Uterus (tissue), 2 donors: ENCODE measurements at regions not wholly inside any gene's neighbourhood (a gene's known extent, or its start where the extent isn't known, plus 50 kb on each side); places are given as distances from the start of the nearest gene placed in this dataset.

Source experiments
- POLR2A ChIP-seq, 2 donors: fragments of 450-650 bp; IDR thresholded peaks; one replicate each; pipeline ENCODE4 v1.6.1; 2016; ENCODE audit warnings: antibody characterized with exemption in 2 of 2, mild to moderate bottlenecking in 1 of 2, moderate library complexity in 1 of 2
- TF ChIP-seq, protein P1 (sequence below), 4 experiments: fragments of 200-600 bp in 2 of 4; fragments of 450-650 bp in 2 of 4; sonication (generic) in 2 of 4; IDR thresholded peaks; one replicate each; pipeline ENCODE4 v1.5.1; 2016 to 2019; ENCODE audit warnings: antibody characterized with exemption in 4 of 4, mild to moderate bottlenecking in 2 of 4, moderate library complexity in 1 of 4

GRCh38 chr4:179601671-179602070 is 2159.4 kb upstream of the AGA start:
- TF ChIP-seq, protein P1, sequence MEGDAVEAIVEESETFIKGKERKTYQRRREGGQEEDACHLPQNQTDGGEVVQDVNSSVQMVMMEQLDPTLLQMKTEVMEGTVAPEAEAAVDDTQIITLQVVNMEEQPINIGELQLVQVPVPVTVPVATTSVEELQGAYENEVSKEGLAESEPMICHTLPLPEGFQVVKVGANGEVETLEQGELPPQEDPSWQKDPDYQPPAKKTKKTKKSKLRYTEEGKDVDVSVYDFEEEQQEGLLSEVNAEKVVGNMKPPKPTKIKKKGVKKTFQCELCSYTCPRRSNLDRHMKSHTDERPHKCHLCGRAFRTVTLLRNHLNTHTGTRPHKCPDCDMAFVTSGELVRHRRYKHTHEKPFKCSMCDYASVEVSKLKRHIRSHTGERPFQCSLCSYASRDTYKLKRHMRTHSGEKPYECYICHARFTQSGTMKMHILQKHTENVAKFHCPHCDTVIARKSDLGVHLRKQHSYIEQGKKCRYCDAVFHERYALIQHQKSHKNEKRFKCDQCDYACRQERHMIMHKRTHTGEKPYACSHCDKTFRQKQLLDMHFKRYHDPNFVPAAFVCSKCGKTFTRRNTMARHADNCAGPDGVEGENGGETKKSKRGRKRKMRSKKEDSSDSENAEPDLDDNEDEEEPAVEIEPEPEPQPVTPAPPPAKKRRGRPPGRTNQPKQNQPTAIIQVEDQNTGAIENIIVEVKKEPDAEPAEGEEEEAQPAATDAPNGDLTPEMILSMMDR (IDR thresholded peaks at IDR 0.05): no peak
- no peak for TF ChIP-seq POLR2A (IDR thresholded peaks at IDR 0.05)
